ENCODE measurements at regions not wholly inside any gene's neighbourhood (a gene's known extent, or its start where the extent isn't known, plus 50 kb on each side); places are given as distances from the start of the nearest gene placed in this dataset.

DNA sequence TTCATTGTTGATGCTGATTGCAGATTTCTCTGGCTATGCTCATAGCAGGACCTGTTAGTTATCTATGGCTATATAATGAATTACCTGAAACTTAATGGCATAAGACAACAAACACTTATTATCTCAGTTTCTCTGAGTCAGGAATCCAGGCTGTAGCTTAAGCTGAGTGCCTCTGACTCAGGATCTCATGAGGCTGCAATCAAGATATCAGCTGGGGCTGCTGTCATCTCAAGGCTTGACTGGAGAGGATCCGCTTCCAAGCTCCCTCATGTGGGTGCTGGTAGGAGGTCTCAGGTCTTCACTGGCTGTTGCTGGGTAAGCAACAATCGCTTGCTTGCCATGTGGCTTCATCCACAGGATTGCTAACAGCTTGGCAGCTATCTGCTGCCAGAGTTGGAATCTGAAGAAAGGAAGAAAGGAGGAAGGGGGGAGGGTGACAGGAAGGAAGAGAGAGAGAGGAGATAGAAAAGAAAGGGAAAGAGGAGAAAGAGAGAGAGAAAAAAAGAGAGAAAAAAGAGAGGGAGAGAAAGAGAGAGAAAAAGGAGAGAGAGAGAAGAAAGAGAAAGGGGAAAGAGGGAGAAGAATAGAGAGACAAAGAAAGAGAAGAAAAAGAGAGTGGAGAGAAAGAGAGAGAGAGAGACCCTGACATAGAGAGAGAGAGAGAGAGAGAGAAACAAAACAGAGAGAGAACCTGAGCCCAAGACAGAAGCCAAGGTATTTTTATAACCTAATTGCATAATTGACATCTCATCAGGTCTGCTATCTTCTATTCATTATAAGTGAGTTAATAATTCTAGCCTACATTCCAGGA, 579.0 kb upstream of the BTBD3 start (continued):
- TF ChIP-seq CEBPB (IDR thresholded peaks at IDR 0.05; ENCODE audit: low read depth, low read length) (no peak), GABPA (IDR thresholded peaks at IDR 0.05; ENCODE audit: borderline replicate concordance, insufficient read depth, low read length) (no peak), BRCA1 (IDR thresholded peaks at IDR 0.05; ENCODE audit: low read depth, low read length) (no peak), YY1 (IDR thresholded peaks at IDR 0.05; ENCODE audit: low read depth, low read length) (no peak)

All from H1 (cell line).